ENCODE measurements at regions not wholly inside any gene's neighbourhood (a gene's known extent, or its start where the extent isn't known, plus 50 kb on each side); places are given as distances from the start of the nearest gene placed in this dataset.
"Not testable (repeated sequence)": the region's sequence is repeated elsewhere in the genome, so short reads cannot be mapped to it uniquely, and the experiment has no call there.

- ATAC-seq = no peak
- no peak for DNase-seq
Observed at GRCh38 chr2:83261591-83262136, 1197.4 kb downstream of the SUCLG1 start.

GRCh38 chr2:83253848-83254247 lies 1205.2 kb downstream of the SUCLG1 start:
- ATAC-seq (no peak), DNase-seq (no peak)

- ATAC-seq = no peak
Observed at GRCh38 chr2:83251321-83251872, 1207.7 kb downstream of the SUCLG1 start.

GRCh38 chr2:83245806-83246537 lies 1213.1 kb downstream of the SUCLG1 start:
- not testable (repeated sequence) for ATAC-seq, DNase-seq

More at GRCh38 chr2:83251321-83251872, 1207.7 kb downstream of the SUCLG1 start:
- DNase-seq = no peak

GRCh38 chr2:83240611-83241010 lies 1218.5 kb downstream of the SUCLG1 start:
- ATAC-seq (no peak), DNase-seq (no peak)

GRCh38 chr2:83238111-83238510 lies 1221.0 kb downstream of the SUCLG1 start:
- DNase-seq (no peak), ATAC-seq (no peak)

GRCh38 chr2:83234246-83234645 lies 1224.8 kb downstream of the SUCLG1 start:
- DNase-seq (no peak), ATAC-seq (no peak)

GRCh38 chr2:83233781-83234180 lies 1225.3 kb downstream of the SUCLG1 start:
- no peak for ATAC-seq

GRCh38 chr2:83233326-83233725 lies 1225.8 kb downstream of the SUCLG1 start:
- ATAC-seq (no peak), DNase-seq (no peak)

More at GRCh38 chr2:83233781-83234180, 1225.3 kb downstream of the SUCLG1 start:
- no peak for DNase-seq

- ATAC-seq (no peak), DNase-seq (no peak)
Observed at GRCh38 chr2:83229443-83229842, 1229.6 kb downstream of the SUCLG1 start.

- DNase-seq (no peak), ATAC-seq (no peak)
Observed at GRCh38 chr2:83224591-83225200, 1234.4 kb downstream of the SUCLG1 start.

GRCh38 chr2:83221258-83221657 lies 1237.8 kb downstream of the SUCLG1 start:
- DNase-seq (no peak), ATAC-seq (no peak)

GRCh38 chr2:83217854-83218253 lies 1241.2 kb downstream of the SUCLG1 start:
- DNase-seq = no peak
- no peak for ATAC-seq

GRCh38 chr2:83196225-83196624 lies 1262.9 kb downstream of the SUCLG1 start:
- ATAC-seq (no peak), DNase-seq (no peak)

- DNase-seq = no peak
- no peak for ATAC-seq
Observed at GRCh38 chr2:83191316-83191715, 1267.8 kb downstream of the SUCLG1 start.

GRCh38 chr2:83186105-83186760 lies 1272.8 kb downstream of the SUCLG1 start:
- DNase-seq (no peak), ATAC-seq (no peak)

- not testable (repeated sequence) for DNase-seq, ATAC-seq
Observed at GRCh38 chr2:83180862-83181530, 1278.1 kb downstream of the SUCLG1 start.

GRCh38 chr2:83176539-83176938 lies 1282.5 kb downstream of the SUCLG1 start:
- ATAC-seq (no peak), DNase-seq (no peak)

GRCh38 chr2:83172841-83173240 lies 1286.2 kb downstream of the SUCLG1 start:
- no peak for ATAC-seq
- no peak for DNase-seq

GRCh38 chr2:83168377-83168776 lies 1290.7 kb downstream of the SUCLG1 start:
- no peak for ATAC-seq
- DNase-seq = no peak

- DNase-seq (no peak), ATAC-seq (no peak)
Observed at GRCh38 chr2:83162421-83162820, 1296.7 kb downstream of the SUCLG1 start.

GRCh38 chr2:83160571-83160970 lies 1298.5 kb downstream of the SUCLG1 start:
- no peak for DNase-seq

More at GRCh38 chr2:83160571-83160970, 1298.5 kb downstream of the SUCLG1 start:
- no peak for ATAC-seq

Data from stimulated activated naive CD8-positive, alpha-beta T cell treated with anti-CD3 and anti-CD28 coated beads, Interleukin-15, Interleukin-2, amounts not matched to agents 100 U/mL and 50 U/mL, for 24 hours (primary cell).